Astrocyte (in vitro differentiated cells and primary cell): ENCODE measurements at regions not wholly inside any gene's neighbourhood (a gene's known extent, or its start where the extent isn't known, plus 50 kb on each side); places are given as distances from the start of the nearest gene placed in this dataset.

Experiments used
- CTCF ChIP-seq: IDR thresholded peaks from 2 replicates; pipeline ENCODE4 v1.5.1; 2011; ENCODE audit warnings: low read depth, mild to moderate bottlenecking, inconsistent platforms, low read length, moderate library complexity; ENCODE audit not compliant: insufficient read depth
- EZH2 ChIP-seq: IDR thresholded peaks from 2 replicates; pipeline ENCODE4 v1.6.1; 2012; ENCODE audit warnings: mild to moderate bottlenecking, low read length, inconsistent platforms; ENCODE audit not compliant: insufficient read depth

- TF ChIP-seq CTCF, result no peak
- no peak for TF ChIP-seq EZH2
Measured at GRCh38 chr22:48976556-48977535, 850.8 kb downstream of the BRD1 start.
